ENCODE measurements at regions not wholly inside any gene's neighbourhood (a gene's known extent, or its start where the extent isn't known, plus 50 kb on each side); places are given as distances from the start of the nearest gene placed in this dataset.

DNA sequence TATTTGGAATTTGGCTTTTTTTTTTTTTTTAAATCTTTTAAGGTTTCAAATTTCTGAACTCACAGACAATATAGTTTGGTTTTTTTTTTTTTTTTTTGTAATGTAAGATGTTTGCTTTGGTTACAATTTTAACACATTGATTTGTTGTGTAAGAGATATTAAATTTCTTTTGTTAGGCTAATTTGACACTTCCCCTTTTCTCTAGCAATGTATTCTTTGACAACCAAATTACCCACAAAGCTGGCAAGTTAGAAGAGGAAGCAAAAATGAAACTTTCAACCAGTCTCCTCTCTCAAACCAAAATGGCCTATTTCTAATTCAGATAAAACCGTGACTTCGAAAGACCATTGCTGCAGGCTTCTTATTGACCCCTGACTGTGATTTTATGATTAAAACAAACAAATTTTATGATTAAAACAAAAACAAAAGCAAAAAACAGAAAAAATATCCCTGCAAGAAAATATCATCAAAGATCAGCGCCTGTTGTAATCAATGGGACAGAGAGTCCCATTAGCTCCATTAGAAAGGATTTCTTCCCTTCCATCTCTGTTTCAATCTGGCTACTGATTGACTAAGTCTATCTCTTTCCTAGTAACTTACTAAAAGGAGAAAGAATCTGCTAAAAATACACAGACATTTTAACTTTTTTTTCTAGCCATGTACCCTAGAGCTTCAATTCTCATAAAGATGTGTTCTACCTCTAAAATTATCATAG, 489.2 kb downstream of the MDFIC start:
- no peak for DNase-seq (ENCODE audit: low read depth)
- TF ChIP-seq, protein P1, sequence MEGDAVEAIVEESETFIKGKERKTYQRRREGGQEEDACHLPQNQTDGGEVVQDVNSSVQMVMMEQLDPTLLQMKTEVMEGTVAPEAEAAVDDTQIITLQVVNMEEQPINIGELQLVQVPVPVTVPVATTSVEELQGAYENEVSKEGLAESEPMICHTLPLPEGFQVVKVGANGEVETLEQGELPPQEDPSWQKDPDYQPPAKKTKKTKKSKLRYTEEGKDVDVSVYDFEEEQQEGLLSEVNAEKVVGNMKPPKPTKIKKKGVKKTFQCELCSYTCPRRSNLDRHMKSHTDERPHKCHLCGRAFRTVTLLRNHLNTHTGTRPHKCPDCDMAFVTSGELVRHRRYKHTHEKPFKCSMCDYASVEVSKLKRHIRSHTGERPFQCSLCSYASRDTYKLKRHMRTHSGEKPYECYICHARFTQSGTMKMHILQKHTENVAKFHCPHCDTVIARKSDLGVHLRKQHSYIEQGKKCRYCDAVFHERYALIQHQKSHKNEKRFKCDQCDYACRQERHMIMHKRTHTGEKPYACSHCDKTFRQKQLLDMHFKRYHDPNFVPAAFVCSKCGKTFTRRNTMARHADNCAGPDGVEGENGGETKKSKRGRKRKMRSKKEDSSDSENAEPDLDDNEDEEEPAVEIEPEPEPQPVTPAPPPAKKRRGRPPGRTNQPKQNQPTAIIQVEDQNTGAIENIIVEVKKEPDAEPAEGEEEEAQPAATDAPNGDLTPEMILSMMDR (conservative IDR thresholded peaks at IDR 0.05; ENCODE audit: low read depth, low read length): no peak
- H3K4me3 ChIP-seq (ENCODE audit: low read depth, low read length): no peak overlapping the region

- no peak overlapping the region for H3K4me3 ChIP-seq (ENCODE audit: low read depth, low read length)
- peak; percentile 14 for DNase-seq (ENCODE audit: low read depth)
These were observed 488.5 kb downstream of the MDFIC start for GRCh38 chr7:115410434-115410820.

DNA sequence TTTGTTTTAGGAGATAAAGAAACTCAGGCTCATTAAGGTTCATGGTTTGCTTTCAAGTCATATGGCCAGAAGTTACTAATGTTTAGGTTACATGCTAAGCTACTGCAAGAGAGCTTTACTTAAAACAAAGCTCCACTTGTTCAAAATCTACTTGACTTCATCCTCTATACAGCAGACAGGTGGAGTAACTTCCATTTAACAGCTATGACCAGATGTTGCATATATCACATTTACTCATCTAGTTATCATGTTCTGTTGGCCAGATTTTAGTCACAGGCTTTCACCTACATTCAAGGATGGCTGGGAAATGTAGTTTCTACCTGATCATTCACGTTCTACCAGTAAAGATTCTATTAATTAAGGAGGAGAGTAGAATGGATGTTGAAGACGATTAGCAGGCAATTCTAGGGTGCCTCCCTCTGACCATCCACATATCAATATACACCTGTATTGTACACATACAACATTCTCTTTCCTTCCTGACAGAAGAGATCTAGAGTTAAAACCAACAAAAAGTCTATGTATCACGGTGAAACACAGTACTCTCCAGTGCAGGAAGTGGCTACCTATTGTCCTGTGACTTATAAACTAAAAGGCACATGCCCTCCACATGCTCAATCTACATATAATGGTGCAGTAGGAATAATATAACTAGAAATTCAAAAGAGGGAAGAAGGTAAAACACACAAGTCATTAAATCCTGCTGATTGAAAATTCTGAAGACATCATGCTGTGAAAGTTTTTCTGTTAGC, 488.0 kb downstream of the MDFIC start:
- TF ChIP-seq, protein P1 (conservative IDR thresholded peaks at IDR 0.05; ENCODE audit: low read depth, low read length): no peak
- DNase-seq (ENCODE audit: low read depth): no peak
- no peak overlapping the region for H3K4me3 ChIP-seq (ENCODE audit: low read depth, low read length)

More at GRCh38 chr7:115410434-115410820, 488.5 kb downstream of the MDFIC start:
- TF ChIP-seq, protein P1 (conservative IDR thresholded peaks at IDR 0.05; ENCODE audit: low read depth, low read length): no peak

- H3K4me3 ChIP-seq (ENCODE audit: low read depth, low read length): no peak overlapping the region
- no peak for DNase-seq (ENCODE audit: low read depth)
- TF ChIP-seq, protein P1 (conservative IDR thresholded peaks at IDR 0.05; ENCODE audit: low read depth, low read length): no peak
These were observed 484.3 kb downstream of the MDFIC start for GRCh38 chr7:115406219-115406618.

GRCh38 chr7:115387137-115387536, 465.2 kb downstream of the MDFIC start:
- no peak overlapping the region for H3K4me3 ChIP-seq (ENCODE audit: low read depth, low read length)
- no peak for DNase-seq (ENCODE audit: low read depth)
- TF ChIP-seq, protein P1 (conservative IDR thresholded peaks at IDR 0.05; ENCODE audit: low read depth, low read length): no peak

GRCh38 chr7:115379321-115379720, 457.4 kb downstream of the MDFIC start:
- TF ChIP-seq, protein P1 (conservative IDR thresholded peaks at IDR 0.05; ENCODE audit: low read depth, low read length): no peak
- DNase-seq (ENCODE audit: low read depth): no peak
- H3K4me3 ChIP-seq (ENCODE audit: low read depth, low read length): no peak overlapping the region

Data from choroid plexus epithelial cell (primary cell).